ENCODE measurements at regions not wholly inside any gene's neighbourhood (a gene's known extent, or its start where the extent isn't known, plus 50 kb on each side); places are given as distances from the start of the nearest gene placed in this dataset.

DNA sequence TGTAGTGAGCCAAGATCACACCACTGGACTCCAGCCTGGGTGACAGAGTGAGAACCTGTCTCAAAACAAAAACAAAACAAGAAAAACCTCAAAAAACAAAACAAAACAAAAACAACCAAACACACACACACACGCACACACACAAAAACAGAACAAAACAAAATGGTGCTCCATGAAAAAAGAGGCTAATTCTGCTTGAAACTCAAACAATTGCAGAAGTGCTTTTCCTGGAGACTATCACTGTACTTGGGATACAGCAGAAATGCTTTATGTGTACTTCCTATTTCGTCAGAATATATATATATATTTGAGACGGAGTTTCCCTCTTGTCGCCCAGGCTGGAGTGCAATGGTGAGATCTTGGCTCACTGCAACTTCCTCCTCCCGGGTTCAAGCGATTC lies 49.9 kb upstream of the HSPA9 start:
- DNase-seq, result no peak

Data from nucleus accumbens (tissue), 56 donors.